ENCODE measurements at regions not wholly inside any gene's neighbourhood (a gene's known extent, or its start where the extent isn't known, plus 50 kb on each side); places are given as distances from the start of the nearest gene placed in this dataset.
"Not testable (repeated sequence)": the region's sequence is repeated elsewhere in the genome, so short reads cannot be mapped to it uniquely, and the experiment has no call there.

- DNase-seq (no peak), ATAC-seq (ENCODE audit: low read depth) (no peak)
- Mint-ChIP-seq H3K9me3 (no peaks in the 10 kb centered on the region), H3K4me1 (no peaks in the 10 kb centered on the region), H3K4me3 (no peak overlapping the region), H3K27ac (no peak overlapping the region), H3K36me3 (no peaks in the 10 kb centered on the region), H3K27me3 (no peaks in the 10 kb centered on the region)
- POLR2A ChIA-PET = no interaction called here
Observed at GRCh38 chr12:88723219-88723618, 142.9 kb upstream of the KITLG start.

GRCh38 chr12:88720785-88721650 lies 140.7 kb upstream of the KITLG start:
- no peak overlapping the region for H3K27ac Mint-ChIP-seq
- ATAC-seq (ENCODE audit: low read depth) (no peak), DNase-seq (no peak)
- H3K27me3 Mint-ChIP-seq = no peaks in the 10 kb centered on the region
- POLR2A ChIA-PET = no interaction called here
- no peaks in the 10 kb centered on the region for H3K36me3 Mint-ChIP-seq
- no peaks in the 10 kb centered on the region for H3K4me1 Mint-ChIP-seq
- H3K4me3 Mint-ChIP-seq = no peak overlapping the region
- H3K9me3 Mint-ChIP-seq = no peaks in the 10 kb centered on the region

GRCh38 chr12:88720231-88720630 lies 140.0 kb upstream of the KITLG start:
- Mint-ChIP-seq H3K27ac (no peak overlapping the region), H3K9me3 (no peaks in the 10 kb centered on the region), H3K4me1 (no peaks in the 10 kb centered on the region), H3K36me3 (no peaks in the 10 kb centered on the region), H3K4me3 (no peak overlapping the region), H3K27me3 (no peaks in the 10 kb centered on the region)
- no peak for ATAC-seq (ENCODE audit: low read depth)
- no peak for DNase-seq
- POLR2A ChIA-PET = no interaction called here

GRCh38 chr12:88717188-88717587 lies 136.9 kb upstream of the KITLG start:
- no peak overlapping the region for H3K4me3 Mint-ChIP-seq
- H3K27me3 Mint-ChIP-seq = no peaks in the 10 kb centered on the region
- no peaks in the 10 kb centered on the region for H3K36me3 Mint-ChIP-seq
- POLR2A ChIA-PET = no interaction called here
- no peak for DNase-seq
- H3K27ac Mint-ChIP-seq = no peak overlapping the region
- ATAC-seq (ENCODE audit: low read depth) = no peak
- no peaks in the 10 kb centered on the region for H3K4me1 Mint-ChIP-seq
- H3K9me3 Mint-ChIP-seq = no peaks in the 10 kb centered on the region

GRCh38 chr12:88716240-88716639 lies 136.0 kb upstream of the KITLG start:
- no peak overlapping the region for H3K27ac Mint-ChIP-seq
- H3K4me3 Mint-ChIP-seq = no peak overlapping the region
- ATAC-seq (ENCODE audit: low read depth) (no peak), DNase-seq (no peak)
- no peaks in the 10 kb centered on the region for H3K9me3 Mint-ChIP-seq
- POLR2A ChIA-PET = no interaction called here
- no peaks in the 10 kb centered on the region for H3K36me3 Mint-ChIP-seq
- H3K27me3 Mint-ChIP-seq = no peaks in the 10 kb centered on the region
- no peaks in the 10 kb centered on the region for H3K4me1 Mint-ChIP-seq

- POLR2A ChIA-PET = no interaction called here
- ATAC-seq (ENCODE audit: low read depth) = no peak
- DNase-seq = no peak
- no peak overlapping the region for H3K4me3 Mint-ChIP-seq
- no peaks in the 10 kb centered on the region for H3K27me3 Mint-ChIP-seq
- H3K27ac Mint-ChIP-seq = no peak overlapping the region
- no peaks in the 10 kb centered on the region for H3K36me3 Mint-ChIP-seq
- H3K9me3 Mint-ChIP-seq = no peaks in the 10 kb centered on the region
- H3K4me1 Mint-ChIP-seq = no peaks in the 10 kb centered on the region
Observed at GRCh38 chr12:88715673-88716072, 135.4 kb upstream of the KITLG start.

- H3K4me1 Mint-ChIP-seq; ATAC-seq (ENCODE audit: low read depth); DNase-seq; H3K27ac Mint-ChIP-seq; H3K4me3 Mint-ChIP-seq; H3K27me3 Mint-ChIP-seq; POLR2A ChIA-PET; H3K36me3 Mint-ChIP-seq; H3K9me3 Mint-ChIP-seq: not testable (repeated sequence)
Observed at GRCh38 chr12:88714263-88714882, 134.1 kb upstream of the KITLG start.

GRCh38 chr12:88707800-88708199 lies 127.5 kb upstream of the KITLG start:
- POLR2A ChIA-PET = no interaction called here
- Mint-ChIP-seq H3K27ac (no peak overlapping the region), H3K27me3 (no peaks in the 10 kb centered on the region), H3K4me3 (no peak overlapping the region), H3K9me3 (no peaks in the 10 kb centered on the region), H3K36me3 (no peaks in the 10 kb centered on the region), H3K4me1 (no peaks in the 10 kb centered on the region)
- ATAC-seq (ENCODE audit: low read depth) (no peak), DNase-seq (no peak)

- Mint-ChIP-seq H3K36me3 (no peaks in the 10 kb centered on the region), H3K9me3 (no peaks in the 10 kb centered on the region), H3K4me1 (no peaks in the 10 kb centered on the region), H3K4me3 (no peak overlapping the region), H3K27ac (no peak overlapping the region), H3K27me3 (no peaks in the 10 kb centered on the region)
- DNase-seq (no peak), ATAC-seq (ENCODE audit: low read depth) (no peak)
- POLR2A ChIA-PET = no interaction called here
Observed at GRCh38 chr12:88706286-88706685, 126.0 kb upstream of the KITLG start.

GRCh38 chr12:88703790-88704189 lies 123.5 kb upstream of the KITLG start:
- no peak overlapping the region for H3K4me3 Mint-ChIP-seq
- no peaks in the 10 kb centered on the region for H3K4me1 Mint-ChIP-seq
- no peaks in the 10 kb centered on the region for H3K9me3 Mint-ChIP-seq
- no peak overlapping the region for H3K27ac Mint-ChIP-seq
- H3K36me3 Mint-ChIP-seq = no peaks in the 10 kb centered on the region
- DNase-seq (no peak), ATAC-seq (ENCODE audit: low read depth) (no peak)
- POLR2A ChIA-PET = no interaction called here
- no peaks in the 10 kb centered on the region for H3K27me3 Mint-ChIP-seq

GRCh38 chr12:88698471-88698870 lies 118.2 kb upstream of the KITLG start:
- peaks cover 4% of the 10 kb centered on the region for H3K9me3 Mint-ChIP-seq
- H3K27me3 Mint-ChIP-seq = no peaks in the 10 kb centered on the region
- DNase-seq (no peak), ATAC-seq (ENCODE audit: low read depth) (no peak)
- H3K27ac Mint-ChIP-seq = no peak overlapping the region
- no peak overlapping the region for H3K4me3 Mint-ChIP-seq
- POLR2A ChIA-PET = no interaction called here
- no peaks in the 10 kb centered on the region for H3K4me1 Mint-ChIP-seq
- H3K36me3 Mint-ChIP-seq = no peaks in the 10 kb centered on the region

- ATAC-seq (ENCODE audit: low read depth) = no peak
- no peak for DNase-seq
- Mint-ChIP-seq H3K4me1 (no peaks in the 10 kb centered on the region), H3K4me3 (no peak overlapping the region), H3K27ac (no peak overlapping the region), H3K36me3 (no peaks in the 10 kb centered on the region), H3K27me3 (no peaks in the 10 kb centered on the region), H3K9me3 (peaks cover 4% of the 10 kb centered on the region)
- POLR2A ChIA-PET = no interaction called here
Observed at GRCh38 chr12:88693837-88694445, 113.7 kb upstream of the KITLG start.

- Mint-ChIP-seq H3K36me3 (no peaks in the 10 kb centered on the region), H3K27ac (no peak overlapping the region), H3K4me1 (no peaks in the 10 kb centered on the region), H3K9me3 (peaks cover 4% of the 10 kb centered on the region), H3K27me3 (no peaks in the 10 kb centered on the region), H3K4me3 (no peak overlapping the region)
- POLR2A ChIA-PET = no interaction called here
- ATAC-seq (ENCODE audit: low read depth) = no peak
- no peak for DNase-seq
Observed at GRCh38 chr12:88691811-88692210, 111.5 kb upstream of the KITLG start.

- H3K36me3 Mint-ChIP-seq = no peaks in the 10 kb centered on the region
- no peak overlapping the region for H3K4me3 Mint-ChIP-seq
- H3K27me3 Mint-ChIP-seq = no peaks in the 10 kb centered on the region
- DNase-seq (no peak), ATAC-seq (ENCODE audit: low read depth) (no peak)
- H3K4me1 Mint-ChIP-seq = no peaks in the 10 kb centered on the region
- POLR2A ChIA-PET = no interaction called here
- no peak overlapping the region for H3K27ac Mint-ChIP-seq
- H3K9me3 Mint-ChIP-seq = no peaks in the 10 kb centered on the region
Observed at GRCh38 chr12:88684610-88685009, 104.3 kb upstream of the KITLG start.

Data from activated naive CD8-positive, alpha-beta T cell treated with anti-CD3 and anti-CD28 coated beads, Interleukin-2, amount 10 ng/mL, durations not matched to agents 7 days and 5 days (primary cell).